HS-5 (cell line): ENCODE measurements at regions not wholly inside any gene's neighbourhood (a gene's known extent, or its start where the extent isn't known, plus 50 kb on each side); places are given as distances from the start of the nearest gene placed in this dataset.
"Not testable (repeated sequence)": the region's sequence is repeated elsewhere in the genome, so short reads cannot be mapped to it uniquely, and the experiment has no call there.

Experiments used
- DNase-seq: peaks from one replicate; pipeline ENCODE4 v3.0.0-alpha.2; 2012; ENCODE audit warnings: low read depth

DNA sequence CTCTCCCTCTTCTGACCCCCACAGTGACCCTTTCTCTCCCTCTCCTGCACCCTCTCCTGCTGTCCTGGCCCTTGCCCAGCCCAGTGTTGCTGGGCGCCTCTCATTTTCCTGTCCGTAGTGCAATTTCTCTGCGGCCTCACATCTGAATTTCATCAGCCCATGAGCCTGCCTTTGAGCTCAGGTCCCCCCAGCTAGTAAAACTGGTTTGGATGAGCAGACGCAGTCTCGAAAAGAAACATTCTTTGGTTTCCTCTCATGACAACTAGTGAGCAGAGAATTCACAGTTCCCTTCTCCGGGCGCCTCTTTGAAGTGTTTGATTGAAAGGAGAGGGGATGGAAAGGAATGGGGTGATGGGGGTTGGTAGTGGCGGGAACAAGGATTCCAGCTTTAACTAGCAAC is 126.0 kb upstream of the CADM1 start:
- no peak for DNase-seq

DNA sequence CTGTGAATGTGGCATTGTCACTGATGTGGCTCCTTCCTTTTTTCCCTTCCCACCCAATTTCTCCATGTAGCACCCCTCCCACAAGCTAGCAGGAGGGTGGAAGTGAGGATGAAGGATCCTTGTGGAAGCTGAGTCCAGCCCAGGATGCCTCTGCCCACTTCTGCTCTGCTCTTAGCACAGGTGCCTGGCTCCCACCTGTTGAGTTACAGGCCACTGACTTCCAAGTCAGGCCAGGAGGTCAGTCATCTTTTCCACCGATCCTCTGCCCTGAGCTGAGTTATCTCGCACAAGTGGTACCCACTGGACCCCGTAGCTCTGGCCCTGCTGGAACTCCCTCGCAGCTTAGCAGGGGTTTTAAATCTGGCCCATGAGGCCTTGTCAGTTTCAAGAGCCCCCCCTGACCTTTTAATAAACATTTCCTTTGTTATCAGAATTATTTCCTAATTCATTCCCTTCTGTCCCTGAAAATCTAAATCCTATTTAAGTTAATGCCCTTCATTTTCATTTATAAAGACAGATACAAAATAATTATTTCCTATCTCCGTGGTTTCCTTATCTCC is 125.3 kb upstream of the CADM1 start:
- no peak for DNase-seq

DNA sequence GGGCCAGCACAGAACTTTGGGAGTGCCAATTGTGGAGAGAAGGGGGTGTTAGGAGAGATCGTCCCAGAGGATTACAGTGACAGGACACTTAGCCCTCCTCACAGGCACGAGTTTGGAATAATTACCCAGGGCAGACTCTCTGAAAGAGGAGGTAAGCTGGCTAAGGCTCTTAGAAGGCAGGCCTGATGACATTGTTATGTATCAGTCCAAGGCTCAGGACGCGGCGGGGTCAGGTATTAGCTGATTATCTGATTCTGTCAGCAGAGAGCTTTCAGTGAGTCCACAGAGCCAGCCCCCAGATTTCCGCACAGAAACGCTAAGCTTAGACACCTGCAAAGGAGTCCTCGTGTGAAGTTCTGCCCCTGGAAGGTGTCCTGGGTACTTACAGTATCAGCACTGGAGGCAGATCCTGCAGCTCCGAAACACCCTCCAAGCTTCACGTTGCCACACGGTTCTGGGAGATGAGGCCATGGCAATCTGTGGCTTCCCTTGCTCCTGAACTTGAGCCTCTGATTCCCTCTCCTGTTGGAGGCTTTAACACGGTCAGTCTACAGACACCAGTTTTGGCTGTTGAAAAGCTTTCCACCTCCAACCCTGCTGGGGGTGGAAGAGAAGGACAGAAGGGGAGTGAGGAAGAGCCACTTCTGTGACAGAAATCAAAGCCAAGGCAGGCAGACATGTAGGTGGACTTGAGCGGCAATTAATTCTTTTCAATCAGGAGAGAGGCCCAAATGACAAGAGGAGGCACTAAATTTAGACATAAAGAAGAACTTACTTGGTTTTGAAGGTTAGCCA is 123.6 kb upstream of the CADM1 start:
- no peak for DNase-seq

DNA sequence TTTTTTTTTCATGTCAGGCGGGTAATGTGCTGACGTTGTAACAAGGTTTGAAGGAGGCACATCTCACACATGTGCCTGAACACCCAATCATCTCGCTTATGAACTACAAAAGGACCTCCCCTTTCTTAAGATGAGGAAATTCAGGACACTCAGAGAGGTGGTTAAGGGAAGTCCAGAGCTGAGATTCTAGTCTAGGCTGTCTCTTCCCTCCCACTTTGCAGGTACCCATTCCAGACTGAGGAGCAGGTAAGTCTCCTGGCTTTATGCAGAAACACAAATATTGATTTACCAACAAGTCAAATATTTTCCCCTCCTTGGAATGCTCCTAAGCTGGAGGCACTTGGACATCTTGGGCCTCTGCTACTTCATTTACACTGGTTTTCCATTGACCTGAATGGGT is 122.9 kb upstream of the CADM1 start:
- no peak for DNase-seq

DNA sequence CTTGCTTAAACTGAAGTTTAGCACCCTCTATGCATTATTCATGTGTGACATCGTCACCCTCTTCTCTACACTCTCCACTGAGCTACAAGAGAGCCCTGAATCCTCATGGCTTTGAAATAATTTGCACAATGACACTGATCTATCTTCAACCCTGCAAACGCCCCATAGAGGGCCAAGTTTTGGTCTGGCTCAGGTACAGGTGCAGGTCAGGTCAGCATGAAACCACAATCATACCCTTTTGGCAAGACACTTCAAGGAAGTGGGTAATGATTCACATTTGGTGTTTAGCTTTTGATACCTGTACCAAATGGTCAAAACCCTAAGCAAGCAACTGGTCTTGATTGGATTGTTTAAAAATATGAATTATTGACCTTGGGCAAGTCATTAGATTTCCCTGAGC is 122.2 kb upstream of the CADM1 start:
- DNase-seq, result no peak

DNA sequence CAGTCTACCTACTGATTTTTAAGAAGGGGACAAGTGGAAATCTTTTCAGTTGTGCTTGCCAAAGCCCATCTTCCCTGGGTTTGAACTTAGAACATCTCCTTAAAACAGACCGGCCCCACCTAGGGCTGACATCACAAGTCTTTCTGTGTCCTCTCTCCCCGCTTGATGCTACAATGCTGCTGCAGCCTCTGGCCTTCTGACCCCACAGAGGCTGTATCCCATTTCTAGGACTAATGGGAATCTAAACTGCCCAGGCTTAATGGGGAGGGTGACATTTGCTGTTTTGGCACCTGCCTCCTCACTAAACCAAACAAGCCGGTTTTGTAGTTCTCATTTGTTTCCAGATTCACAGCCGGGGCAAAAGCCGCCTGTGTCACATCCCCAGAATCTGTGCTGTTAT is 121.3 kb upstream of the CADM1 start:
- DNase-seq, result no peak

DNA sequence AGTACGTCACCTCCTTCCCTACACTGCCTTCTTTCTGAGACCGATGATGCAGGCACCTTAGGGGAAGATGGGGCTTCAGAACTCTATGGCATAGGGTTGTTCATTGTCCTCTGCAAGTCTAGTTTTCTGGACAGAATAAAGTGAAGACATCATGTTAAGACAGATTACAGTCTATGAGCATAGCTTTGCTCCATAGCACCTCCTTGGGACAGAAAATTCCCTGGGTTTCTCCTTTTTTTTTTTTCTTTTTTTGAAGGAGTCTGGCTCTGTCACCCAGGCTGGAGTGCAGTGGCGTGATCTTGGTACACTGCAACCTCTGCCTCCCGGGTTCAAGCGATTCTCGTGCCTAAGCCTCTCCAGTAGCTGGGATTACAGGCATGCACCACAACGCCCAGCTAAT is 119.8 kb upstream of the CADM1 start:
- no peak for DNase-seq

DNA sequence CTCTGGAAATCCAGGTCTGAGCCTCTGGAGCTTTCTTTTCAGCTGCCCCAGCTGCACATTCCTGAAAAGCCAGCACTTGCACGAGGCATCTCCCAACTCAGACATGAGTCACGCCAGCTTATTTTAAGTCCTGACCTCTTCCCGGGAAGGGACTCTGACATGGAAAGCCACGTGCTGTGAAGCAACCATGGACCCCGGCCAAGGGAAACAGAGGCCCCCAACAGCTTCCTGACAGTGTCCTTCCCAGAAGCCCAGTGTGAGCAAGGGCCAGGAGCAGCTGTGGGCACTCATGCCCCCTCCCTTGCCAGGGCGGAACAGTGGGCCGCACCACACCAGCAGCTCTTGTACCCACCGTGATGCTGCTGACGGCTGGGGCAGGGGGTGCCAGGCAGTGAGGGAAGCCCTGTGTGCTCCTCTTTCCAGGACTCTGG is 118.8 kb upstream of the CADM1 start:
- peak; percentile 69 for DNase-seq

DNA sequence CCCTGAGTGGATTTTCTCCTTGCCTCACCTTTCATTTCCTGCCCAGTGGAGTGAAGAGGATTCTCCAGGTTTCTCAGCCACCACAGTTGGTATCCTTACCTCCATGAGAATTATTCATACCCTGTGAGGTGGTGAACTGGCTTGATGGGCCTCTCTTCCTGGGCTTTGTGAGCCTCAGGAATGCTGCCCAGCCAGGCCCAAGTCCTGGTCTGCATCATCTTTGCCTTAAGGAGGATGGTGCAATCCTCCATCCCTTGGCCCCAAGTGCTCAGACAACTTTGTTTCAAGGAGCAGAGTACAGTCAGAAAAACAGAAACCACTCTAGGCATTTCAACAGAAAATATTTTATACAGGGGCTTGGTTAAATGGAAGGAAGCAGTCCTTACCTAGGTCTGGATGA is 114.2 kb upstream of the CADM1 start:
- no peak for DNase-seq

DNA sequence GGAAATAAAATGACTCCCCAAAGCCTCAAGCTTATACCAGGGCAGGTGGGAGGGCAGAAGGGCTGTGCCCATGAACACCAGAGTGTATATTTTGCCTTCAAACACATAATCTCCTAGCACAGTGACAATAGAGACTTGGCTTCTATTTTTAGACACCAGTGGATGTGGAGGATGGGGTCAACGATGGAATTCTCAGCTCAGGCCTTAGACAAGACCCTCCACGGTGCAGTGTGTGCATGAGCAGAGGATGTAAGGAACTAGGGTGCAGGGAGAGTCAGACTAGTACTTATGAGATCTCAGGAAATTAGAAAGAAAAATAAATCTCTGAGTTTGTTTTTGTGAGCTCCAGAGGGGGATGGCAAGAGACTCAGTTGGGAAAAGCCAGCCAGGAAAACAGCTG is 113.6 kb upstream of the CADM1 start:
- DNase-seq, result no peak

DNA sequence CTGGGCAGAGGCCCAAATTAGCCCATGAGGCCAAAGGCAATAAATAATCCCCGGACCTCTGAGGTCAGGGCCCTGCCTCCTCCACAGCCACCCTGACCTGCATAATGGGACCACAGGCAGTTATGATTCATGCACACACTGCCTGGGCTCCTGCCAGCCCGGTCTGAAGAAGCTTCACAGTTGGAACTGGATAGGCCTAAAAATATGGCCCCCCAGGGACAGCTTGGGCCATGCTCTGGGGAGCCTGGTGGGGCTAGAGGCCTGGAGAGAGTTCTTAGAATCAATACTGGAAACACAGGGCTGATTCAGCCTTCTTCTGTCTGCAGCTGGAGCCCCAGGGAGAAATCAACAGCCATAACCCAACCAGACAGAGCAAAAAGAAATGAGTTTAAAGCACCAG is 112.8 kb upstream of the CADM1 start:
- DNase-seq, result peak; percentile 53

DNA sequence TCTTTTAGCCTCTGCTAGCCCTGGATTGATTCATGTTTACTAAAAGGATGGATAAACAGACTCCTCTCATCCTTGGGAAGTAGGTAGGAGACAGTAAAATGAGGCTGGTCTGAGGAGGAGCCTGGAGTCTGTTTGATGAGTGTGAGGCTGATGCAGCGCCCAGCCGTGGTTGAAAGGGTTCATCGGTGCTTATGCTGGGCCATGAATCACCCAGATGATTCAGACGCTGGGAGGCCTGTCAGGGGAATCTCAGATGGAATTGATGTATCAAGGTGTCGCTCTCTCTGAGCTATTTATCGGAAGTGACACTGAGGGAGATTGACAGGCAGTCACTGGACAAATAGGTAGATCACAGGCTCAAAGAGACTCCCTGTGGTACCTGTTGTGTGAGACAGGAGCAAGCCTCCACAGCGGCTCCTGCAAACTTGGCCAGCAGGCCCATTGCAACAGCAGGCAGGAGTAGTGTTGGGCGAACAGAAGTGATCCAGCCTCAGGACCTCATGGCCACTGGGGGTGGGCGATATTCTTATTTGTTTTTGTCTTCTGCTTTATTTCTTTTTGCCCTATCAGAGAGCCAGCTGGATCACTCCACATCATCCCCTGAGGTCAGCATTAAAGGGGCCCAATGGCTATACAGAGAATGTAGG is 109.9 kb upstream of the CADM1 start:
- DNase-seq, result no peak

DNA sequence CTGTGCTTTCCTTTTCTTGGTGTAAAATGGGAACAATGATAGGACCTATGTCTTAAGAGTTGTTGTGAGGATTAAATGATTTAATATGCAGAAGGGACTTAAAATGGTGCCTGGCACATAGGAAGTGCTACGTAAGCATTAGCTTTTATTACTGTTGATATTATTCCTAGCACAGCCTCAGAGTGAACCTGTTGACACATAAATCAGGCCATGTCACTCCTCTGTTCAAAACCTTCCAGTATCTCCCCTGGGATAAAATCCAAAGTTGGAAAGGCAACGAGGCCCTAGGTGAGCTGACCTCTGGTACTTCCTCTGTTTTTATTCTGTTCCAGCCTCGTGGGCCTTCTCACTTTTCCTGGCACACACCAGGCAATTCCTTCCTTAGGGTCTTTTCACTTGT is 108.8 kb upstream of the CADM1 start:
- no peak for DNase-seq

DNA sequence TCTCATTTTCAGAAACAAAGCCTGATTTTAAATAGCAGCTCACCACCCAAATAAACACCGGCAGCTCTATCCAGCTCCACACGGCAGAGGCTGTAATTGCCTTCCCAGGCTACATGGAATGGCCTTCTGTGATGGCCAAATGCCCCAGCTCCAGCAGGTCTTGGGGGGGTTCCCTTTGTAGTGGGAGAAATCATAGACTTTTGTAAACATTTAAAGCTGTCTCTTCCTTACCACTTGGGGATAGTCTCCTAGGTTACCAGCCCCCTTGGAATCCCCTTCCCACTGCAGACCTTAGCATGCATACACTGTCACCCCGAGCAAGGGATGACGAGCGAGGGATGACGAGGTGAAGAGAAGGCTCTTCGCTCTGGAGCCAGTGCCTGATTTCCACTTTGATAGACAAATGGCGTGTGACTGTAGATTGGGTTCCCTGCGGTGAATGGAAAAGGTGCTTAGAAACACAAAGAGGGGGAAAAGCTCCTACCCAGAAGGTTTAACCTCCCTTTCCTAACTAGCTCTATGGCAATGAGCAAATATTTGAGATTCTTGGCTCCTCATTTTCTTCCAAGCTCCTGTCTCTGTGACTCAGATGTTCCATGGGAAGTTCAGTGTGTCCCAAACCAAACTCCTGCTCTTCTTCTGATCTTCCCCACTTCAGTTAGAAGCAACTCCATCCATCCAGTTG is 108.0 kb upstream of the CADM1 start:
- no peak for DNase-seq

DNA sequence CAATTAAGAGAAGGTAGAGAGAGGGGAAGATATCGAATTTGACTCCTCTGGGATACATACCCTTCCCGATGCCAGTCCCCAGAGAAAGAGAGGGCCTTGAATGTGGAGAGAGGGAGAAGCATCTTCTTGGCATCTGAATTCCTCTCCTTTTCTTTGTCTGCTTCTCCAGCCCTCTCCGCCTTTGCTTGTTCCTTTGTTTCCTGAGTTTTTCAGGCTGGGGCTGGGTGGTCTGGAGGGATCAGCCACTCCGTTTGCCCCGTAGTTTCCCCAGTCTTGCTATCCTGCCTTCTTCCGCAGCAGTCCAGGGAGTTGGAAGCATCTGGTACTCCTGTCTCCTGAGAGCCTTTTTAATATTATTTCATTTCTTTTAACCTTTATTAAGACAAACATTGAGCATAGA is 107.1 kb upstream of the CADM1 start:
- DNase-seq, result no peak

DNA sequence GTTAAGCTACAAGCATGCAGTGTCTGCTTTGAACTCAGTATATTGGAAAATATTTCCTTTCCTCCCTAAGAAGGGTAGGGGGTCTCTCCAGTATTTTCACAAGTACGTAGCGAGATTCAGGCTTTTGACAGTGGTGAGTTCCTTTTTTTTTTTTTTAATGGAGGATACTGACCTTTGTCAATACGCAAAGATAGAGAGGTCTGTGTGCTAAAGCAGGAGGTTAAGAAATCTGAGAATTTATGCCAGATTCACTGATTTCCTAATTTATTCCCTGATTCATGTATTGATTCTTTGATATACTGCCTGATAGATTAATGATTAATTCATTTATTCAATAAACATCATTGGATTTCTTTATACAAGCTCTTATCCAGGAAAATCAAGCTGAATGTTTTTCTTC is 106.7 kb upstream of the CADM1 start:
- no peak for DNase-seq

DNA sequence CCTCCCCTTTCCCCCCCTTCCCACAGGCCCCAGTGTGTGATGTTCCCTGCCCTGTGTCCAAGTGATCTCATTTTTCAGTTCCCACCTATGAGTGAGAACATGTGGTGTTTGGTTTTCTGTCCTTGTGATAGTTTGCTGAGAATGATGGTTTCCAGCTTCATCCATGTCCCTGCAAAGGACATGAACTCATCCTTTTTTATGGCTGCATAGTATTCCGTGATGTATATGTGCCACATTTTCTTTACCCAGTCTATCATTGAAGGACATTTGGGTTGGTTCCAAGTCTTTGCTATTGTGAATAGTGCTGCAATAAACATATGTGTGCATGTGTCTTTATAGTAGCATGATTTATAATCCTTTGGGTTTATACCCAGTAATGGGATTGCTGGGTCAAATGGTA is 106.0 kb upstream of the CADM1 start:
- not testable (repeated sequence) for DNase-seq

DNA sequence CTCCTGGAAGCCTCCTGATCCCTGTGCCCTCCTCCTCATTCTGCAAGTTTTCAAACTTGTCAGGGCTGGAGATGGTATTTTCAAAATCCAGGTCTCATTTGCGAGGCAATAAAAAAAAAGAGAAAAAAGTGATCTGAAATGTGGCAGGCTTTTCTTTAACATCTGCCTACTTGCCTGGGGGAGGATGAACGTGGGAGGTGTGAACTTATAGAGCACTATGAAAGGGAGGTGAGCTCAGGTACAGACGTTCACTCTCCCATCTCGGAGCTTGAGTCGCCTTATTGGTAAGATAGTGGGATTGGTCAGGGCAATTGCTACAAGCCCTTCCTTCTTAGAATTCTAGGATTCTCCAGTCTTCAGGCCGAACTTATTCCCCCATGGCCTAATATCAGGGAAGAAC is 104.8 kb upstream of the CADM1 start:
- DNase-seq, result no peak

DNA sequence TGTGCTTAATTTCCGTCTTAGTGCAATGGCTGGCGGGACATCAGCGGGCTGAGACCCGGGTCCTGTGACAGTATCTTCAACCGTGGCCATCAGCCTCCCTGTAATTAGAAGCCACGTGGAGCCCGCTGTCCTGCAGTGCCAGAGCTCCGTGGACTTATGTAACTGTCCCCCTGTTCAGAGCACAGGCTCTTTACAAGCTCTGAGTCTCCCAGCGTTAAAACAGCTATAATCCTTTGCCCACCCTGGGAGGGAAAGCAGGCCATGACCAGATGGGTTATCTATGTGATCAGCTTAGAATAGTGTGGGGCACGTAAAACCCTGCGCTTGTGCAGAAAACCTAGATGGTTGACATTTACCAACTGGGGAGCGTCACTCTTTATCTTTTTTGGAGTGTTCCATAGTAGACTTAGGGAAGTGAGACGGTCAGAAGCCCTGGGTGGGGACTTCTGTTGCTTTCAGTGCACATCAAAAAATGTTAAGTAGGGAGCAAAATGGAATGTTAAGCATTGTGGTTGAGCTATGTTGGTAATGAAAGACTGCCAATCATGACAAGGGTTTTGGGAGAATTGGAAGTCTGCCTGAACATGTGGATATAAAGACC is 103.5 kb upstream of the CADM1 start:
- no peak for DNase-seq

DNA sequence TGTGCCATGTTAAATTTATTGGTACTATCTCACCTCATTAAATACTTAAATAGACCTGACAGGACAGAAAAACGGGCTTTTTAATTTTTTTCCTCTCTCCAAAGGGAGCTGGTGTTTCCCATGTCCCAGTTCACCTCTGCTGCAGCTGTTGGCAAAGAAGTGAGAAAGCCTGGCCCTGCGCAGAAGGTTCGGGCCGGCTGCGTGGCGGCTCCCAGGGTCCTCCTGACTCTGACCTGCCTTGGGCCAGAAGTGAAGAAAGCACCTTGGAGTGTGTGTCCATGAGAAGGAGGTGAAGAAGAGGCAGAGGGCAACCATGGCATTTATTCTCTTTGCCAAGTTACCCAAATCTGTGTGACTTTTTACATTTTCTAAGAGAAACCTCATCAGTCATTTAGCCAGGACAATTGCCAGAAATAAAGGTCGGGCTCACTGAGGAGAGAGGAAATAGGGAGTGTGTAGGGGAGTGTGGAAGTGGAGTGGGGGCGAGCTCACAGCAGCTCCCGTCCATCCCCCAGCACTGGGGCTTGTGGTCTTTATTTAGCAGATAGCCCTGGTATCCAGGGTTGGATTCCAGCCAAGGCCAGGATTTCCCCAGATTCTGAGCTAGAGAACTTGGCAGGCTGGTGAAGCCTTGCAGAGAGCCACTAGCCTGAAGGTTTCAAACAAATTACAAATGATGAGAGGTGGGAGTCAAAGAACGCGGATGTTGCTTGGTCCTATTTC is 102.4 kb upstream of the CADM1 start:
- DNase-seq, result no peak

DNA sequence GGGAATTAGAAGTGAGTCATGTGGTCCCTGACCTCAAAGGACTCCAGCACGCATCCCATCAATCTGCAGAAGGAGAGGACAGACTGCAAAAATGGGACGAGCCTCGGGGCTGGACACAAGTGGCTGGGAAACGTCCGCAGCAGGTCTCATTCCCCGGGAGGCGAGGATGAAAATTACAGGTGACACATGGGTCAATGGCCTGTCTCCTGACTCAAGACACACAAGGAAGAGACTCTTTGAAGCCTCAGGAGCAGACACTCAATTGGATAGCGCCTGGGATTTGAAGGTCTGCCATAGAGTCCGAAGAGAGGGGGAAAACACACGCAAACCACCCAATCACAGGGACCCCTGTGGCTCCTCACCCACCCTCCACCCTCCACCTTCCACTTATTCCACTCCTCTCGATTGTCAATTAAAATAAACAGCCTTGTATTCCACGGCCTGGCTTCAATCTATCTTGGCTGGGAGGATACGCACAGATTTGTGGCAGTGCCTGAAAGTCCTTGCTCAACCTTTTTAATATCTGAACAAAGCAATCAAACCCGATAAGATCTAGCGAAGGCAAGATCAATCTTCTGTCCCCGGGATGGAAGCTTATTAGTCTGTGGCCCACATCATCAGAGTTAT is 101.8 kb upstream of the CADM1 start:
- no peak for DNase-seq
